ENCODE measurements at regions not wholly inside any gene's neighbourhood (a gene's known extent, or its start where the extent isn't known, plus 50 kb on each side); places are given as distances from the start of the nearest gene placed in this dataset.

GRCh38 chr7:94061326-94061725 is 57.2 kb upstream of the BET1 start:
- no peak for TF ChIP-seq CTCF (IDR thresholded peaks at IDR 0.05)
- DNase-seq, result no peak

GRCh38 chr7:94062372-94062771 is 58.2 kb upstream of the BET1 start:
- DNase-seq, result no peak
- Histone ChIP-seq H3K27me3 (no peaks in the 10 kb centered on the region), H3K4me1 (no peaks in the 10 kb centered on the region), H3K36me3 (no peaks in the 10 kb centered on the region), H3K4me3 (no peak overlapping the region), H3K9me3 (no peaks in the 10 kb centered on the region), H3K27ac (no peak overlapping the region), H3K9ac (ENCODE audit: low read depth in 2 of 2, low read length in 2 of 2) (no peak overlapping the region)
- TF ChIP-seq CTCF (IDR thresholded peaks at IDR 0.05), result no peak
- intact Hi-C loops (cut with DNase I), result no loop called here

More at GRCh38 chr7:94061326-94061725, 57.2 kb upstream of the BET1 start:
- Histone ChIP-seq H3K36me3 (no peaks in the 10 kb centered on the region), H3K4me3 (no peak overlapping the region), H3K27ac (no peak overlapping the region), H3K4me1 (no peaks in the 10 kb centered on the region), H3K9ac (ENCODE audit: low read depth in 2 of 2, low read length in 2 of 2) (no peak overlapping the region), H3K9me3 (no peaks in the 10 kb centered on the region), H3K27me3 (no peaks in the 10 kb centered on the region)
- intact Hi-C loops (cut with DNase I), result no loop called here

- Histone ChIP-seq H3K9me3 (no peaks in the 10 kb centered on the region), H3K27ac (no peak overlapping the region), H3K27me3 (no peaks in the 10 kb centered on the region), H3K9ac (ENCODE audit: low read depth in 2 of 2, low read length in 2 of 2) (no peak overlapping the region), H3K36me3 (no peaks in the 10 kb centered on the region), H3K4me1 (no peaks in the 10 kb centered on the region), H3K4me3 (no peak overlapping the region)
- intact Hi-C loops (cut with DNase I), result no loop called here
- no peak for DNase-seq
- TF ChIP-seq CTCF (IDR thresholded peaks at IDR 0.05), result no peak
Observed at GRCh38 chr7:94064541-94065191, 60.5 kb upstream of the BET1 start.

- Histone ChIP-seq H3K9ac (ENCODE audit: low read depth in 2 of 2, low read length in 2 of 2) (no peak overlapping the region), H3K27ac (no peak overlapping the region), H3K4me1 (no peaks in the 10 kb centered on the region), H3K9me3 (no peaks in the 10 kb centered on the region), H3K27me3 (no peaks in the 10 kb centered on the region), H3K36me3 (no peaks in the 10 kb centered on the region), H3K4me3 (no peak overlapping the region)
- no peak for TF ChIP-seq CTCF (IDR thresholded peaks at IDR 0.05)
- no peak for DNase-seq
- intact Hi-C loops (cut with DNase I), result no loop called here
Observed at GRCh38 chr7:94067047-94067446, 62.9 kb upstream of the BET1 start.

- H3K27ac ChIP-seq, result no peak overlapping the region
- no peaks in the 10 kb centered on the region for H3K9me3 ChIP-seq
- H3K4me3 ChIP-seq, result no peak overlapping the region
- no peaks in the 10 kb centered on the region for H3K36me3 ChIP-seq
- no peaks in the 10 kb centered on the region for H3K4me1 ChIP-seq
- no peaks in the 10 kb centered on the region for H3K27me3 ChIP-seq
- H3K9ac ChIP-seq (ENCODE audit: low read depth in 2 of 2, low read length in 2 of 2), result no peak overlapping the region
- TF ChIP-seq CTCF (IDR thresholded peaks at IDR 0.05), result no peak
- intact Hi-C loops (cut with DNase I), result no loop called here
- DNase-seq, result no peak
Observed at GRCh38 chr7:94067506-94067905, 63.4 kb upstream of the BET1 start.

Data from colonic mucosa (tissue), 4 donors.